ENCODE measurements at regions not wholly inside any gene's neighbourhood (a gene's known extent, or its start where the extent isn't known, plus 50 kb on each side); places are given as distances from the start of the nearest gene placed in this dataset.
A peak's percentile ranks its signal among the peaks of the same experiment; 100 is the strongest.

- Mint-ChIP-seq H3K4me1 (no peaks in the 10 kb centered on the region), H3K4me3 (no peak overlapping the region), H3K27ac (no peak overlapping the region), H3K9me3 (ENCODE audit: insufficient read depth) (peaks cover 6% of the 10 kb centered on the region), H3K27me3 (peaks cover 49% of the 10 kb centered on the region)
- H3K79me2 ChIP-seq (ENCODE audit: control insufficient read depth, insufficient read depth, low read length), result no peaks in the 10 kb centered on the region
- H4K20me1 ChIP-seq (ENCODE audit: control insufficient read depth, insufficient read depth, low read length, poor library complexity, severe bottlenecking), result no peaks in the 10 kb centered on the region
- ChIA-PET CTCF (interaction anchor here (0.6 to 1.1 kb wide), 3 partner anchors 16 to 114 kb away, joined by 3 to 6 read pairs (median 3); no protein-coding TSS in a partner anchor), POLR2A (no interaction called here)
- H3K4me1 ChIP-seq (ENCODE audit: control insufficient read depth in 2 of 2, insufficient read depth in 2 of 2, low read length in 2 of 2), result no peaks in the 10 kb centered on the region
- no peak overlapping the region for H2AFZ ChIP-seq (ENCODE audit: insufficient read depth, low read depth, low read length, poor library complexity, severe bottlenecking)
- peaks cover 0 to 12% (median 6%) of the 10 kb centered on the region in 3 donors for H3K9me3 ChIP-seq (ENCODE audit: control extremely low read depth in 1 of 3, control insufficient read depth in 2 of 3, insufficient read depth in 1 of 3, low read length in 2 of 3)
- no peak overlapping the region for H3K4me2 ChIP-seq (replicated peaks; ENCODE audit: low read depth, low read length, poor library complexity, severe bottlenecking)
- H3K27ac ChIP-seq (ENCODE audit: low read length in 2 of 2), result no peak overlapping the region
- no peaks in the 10 kb centered on the region for H3K36me3 ChIP-seq (replicated peaks in 1 of 2; ENCODE audit: control extremely low read depth in 1 of 2, control insufficient read depth in 1 of 2, extremely low read depth in 1 of 2, insufficient read depth in 2 of 2, low read length in 1 of 2)
- H3K27me3 ChIP-seq (replicated peaks in 1 of 4; ENCODE audit: control extremely low read depth in 1 of 4, control insufficient read depth in 3 of 4, insufficient read depth in 4 of 4, low read length in 3 of 4), result peaks cover 0 to 10% (median 4%) of the 10 kb centered on the region in 4 experiments
- DNase-seq (peak; percentile 19), ATAC-seq (ENCODE audit: low read depth) (no peak)
- intact Hi-C loops (cut with micrococcal nuclease), result no loop called here
- WGBS (ENCODE audit: insufficient coverage), result 38% methylated on average over 5 of the region's 5 CpGs
- no peak overlapping the region for H3K9ac ChIP-seq (ENCODE audit: low read length)
- no peak overlapping the region for H3K4me3 ChIP-seq (ENCODE audit: control extremely low read depth in 1 of 5, extremely low read depth in 1 of 5, insufficient read depth in 1 of 5, low read depth in 2 of 5, low read length in 4 of 5)
- TF ChIP-seq EZH2 (IDR thresholded peaks at IDR 0.05; ENCODE audit: borderline replicate concordance, insufficient read depth, low read depth, low read length, poor library complexity, severe bottlenecking), result no peak
- no peak for TF ChIP-seq CTCF (IDR thresholded peaks at IDR 0.05)
Measured at GRCh38 chr9:33737811-33738606, 57.4 kb upstream of the PRSS3 start.

GRCh38 chr9:33739398-33739797 is 56.0 kb upstream of the PRSS3 start:
- intact Hi-C loops (cut with micrococcal nuclease), result no loop called here
- H3K9me3 Mint-ChIP-seq (ENCODE audit: insufficient read depth), result peaks cover 10% of the 10 kb centered on the region
- Histone ChIP-seq H3K27ac (ENCODE audit: low read length in 2 of 2) (no peak overlapping the region), H3K4me3 (ENCODE audit: control extremely low read depth in 1 of 5, extremely low read depth in 1 of 5, insufficient read depth in 1 of 5, low read depth in 2 of 5, low read length in 4 of 5) (no peak overlapping the region), H3K9ac (ENCODE audit: low read length) (no peak overlapping the region), H3K9me3 (ENCODE audit: control extremely low read depth in 1 of 3, control insufficient read depth in 2 of 3, insufficient read depth in 1 of 3, low read length in 2 of 3) (peaks cover 0 to 12% (median 6%) of the 10 kb centered on the region in 3 donors), H3K4me2 (replicated peaks; ENCODE audit: low read depth, low read length, poor library complexity, severe bottlenecking) (no peak overlapping the region), H2AFZ (ENCODE audit: insufficient read depth, low read depth, low read length, poor library complexity, severe bottlenecking) (no peak overlapping the region), H3K27me3 (replicated peaks in 1 of 4; ENCODE audit: control extremely low read depth in 1 of 4, control insufficient read depth in 3 of 4, insufficient read depth in 4 of 4, low read length in 3 of 4) (peaks cover 0 to 10% (median 4%) of the 10 kb centered on the region in 4 experiments), H3K4me1 (ENCODE audit: control insufficient read depth in 2 of 2, insufficient read depth in 2 of 2, low read length in 2 of 2) (no peaks in the 10 kb centered on the region), H3K36me3 (replicated peaks in 1 of 2; ENCODE audit: control extremely low read depth in 1 of 2, control insufficient read depth in 1 of 2, extremely low read depth in 1 of 2, insufficient read depth in 2 of 2, low read length in 1 of 2) (no peaks in the 10 kb centered on the region), H3K79me2 (ENCODE audit: control insufficient read depth, insufficient read depth, low read length) (no peaks in the 10 kb centered on the region), H4K20me1 (ENCODE audit: control insufficient read depth, insufficient read depth, low read length, poor library complexity, severe bottlenecking) (no peaks in the 10 kb centered on the region)
- TF ChIP-seq CTCF (IDR thresholded peaks at IDR 0.05) (no peak), EZH2 (IDR thresholded peaks at IDR 0.05; ENCODE audit: borderline replicate concordance, insufficient read depth, low read depth, low read length, poor library complexity, severe bottlenecking) (no peak)
- ChIA-PET POLR2A (no interaction called here), CTCF (interaction anchor here (0.6 kb wide), 1 partner anchor 109 kb away, joined by 4 read pairs; no protein-coding TSS in a partner anchor)
- H3K27ac Mint-ChIP-seq, result no peak overlapping the region
- no peak overlapping the region for H3K4me3 Mint-ChIP-seq
- DNase-seq, result no peak
- peaks cover 50% of the 10 kb centered on the region for H3K27me3 Mint-ChIP-seq
- no peaks in the 10 kb centered on the region for H3K4me1 Mint-ChIP-seq
- no peak for ATAC-seq (ENCODE audit: low read depth)

Data from B cell (primary cell).